Activated T-cell treated with anti-CD3 and anti-CD28 coated beads for 4 hours (primary cell): ENCODE measurements at regions not wholly inside any gene's neighbourhood (a gene's known extent, or its start where the extent isn't known, plus 50 kb on each side); places are given as distances from the start of the nearest gene placed in this dataset.
"Not testable (repeated sequence)": the region's sequence is repeated elsewhere in the genome, so short reads cannot be mapped to it uniquely, and the experiment has no call there.

ENCODE experiments used
- DNase-seq: peaks from one replicate; pipeline ENCODE4 v3.0.0-alpha.2; 2020

GRCh38 chr15:44817797-44818196 lies 81.5 kb downstream of the TRIM69 start:
- DNase-seq: not testable (repeated sequence)

GRCh38 chr15:44819331-44819987 lies 83.1 kb downstream of the TRIM69 start:
- DNase-seq: not testable (repeated sequence)

- not testable (repeated sequence) for DNase-seq
Observed at GRCh38 chr15:44820535-44820934, 84.2 kb downstream of the TRIM69 start.

GRCh38 chr15:44820967-44821366 lies 84.6 kb downstream of the TRIM69 start:
- not testable (repeated sequence) for DNase-seq

GRCh38 chr15:44824277-44825145 lies 88.2 kb downstream of the TRIM69 start:
- DNase-seq: not testable (repeated sequence)

- not testable (repeated sequence) for DNase-seq
Observed at GRCh38 chr15:44826583-44826982, 90.3 kb downstream of the TRIM69 start.

- not testable (repeated sequence) for DNase-seq
Observed at GRCh38 chr15:44828229-44828914, 92.0 kb downstream of the TRIM69 start.

- DNase-seq: not testable (repeated sequence)
Observed at GRCh38 chr15:44829150-44829549, 92.8 kb downstream of the TRIM69 start.

GRCh38 chr15:44830692-44831408 lies 94.5 kb downstream of the TRIM69 start:
- DNase-seq: not testable (repeated sequence)

GRCh38 chr15:44831409-44831741 lies 95.0 kb downstream of the TRIM69 start:
- not testable (repeated sequence) for DNase-seq

- not testable (repeated sequence) for DNase-seq
Observed at GRCh38 chr15:44832133-44832532, 95.8 kb downstream of the TRIM69 start.

- not testable (repeated sequence) for DNase-seq
Observed at GRCh38 chr15:44833081-44833480, 96.8 kb downstream of the TRIM69 start.

- DNase-seq: not testable (repeated sequence)
Observed at GRCh38 chr15:44833761-44834160, 97.4 kb downstream of the TRIM69 start.

- not testable (repeated sequence) for DNase-seq
Observed at GRCh38 chr15:44835082-44835481, 98.8 kb downstream of the TRIM69 start.

GRCh38 chr15:44836094-44836493 lies 99.8 kb downstream of the TRIM69 start:
- DNase-seq: no peak

GRCh38 chr15:44838929-44839328 lies 102.6 kb downstream of the TRIM69 start:
- DNase-seq: not testable (repeated sequence)

GRCh38 chr15:44841762-44842161 lies 105.4 kb downstream of the TRIM69 start:
- DNase-seq: not testable (repeated sequence)

GRCh38 chr15:44842883-44843282 lies 106.6 kb downstream of the TRIM69 start:
- not testable (repeated sequence) for DNase-seq

GRCh38 chr15:44844936-44845335 lies 108.6 kb downstream of the TRIM69 start:
- not testable (repeated sequence) for DNase-seq

- not testable (repeated sequence) for DNase-seq
Observed at GRCh38 chr15:44846156-44846555, 109.8 kb downstream of the TRIM69 start.

GRCh38 chr15:44847555-44847954 lies 108.9 kb upstream of the TERB2 start:
- DNase-seq: not testable (repeated sequence)

- not testable (repeated sequence) for DNase-seq
Observed at GRCh38 chr15:44848859-44849258, 107.6 kb upstream of the TERB2 start.
